22Rv1 (cell line): ENCODE measurements at regions not wholly inside any gene's neighbourhood (a gene's known extent, or its start where the extent isn't known, plus 50 kb on each side); places are given as distances from the start of the nearest gene placed in this dataset.

ENCODE experiments used
- H3K27ac ChIP-seq: fragments of 450-650 bp; 2 replicates; pipeline ENCODE4 v1.5.1; 2017
- ZFX ChIP-seq: fragments of 450-650 bp; IDR thresholded peaks from 2 replicates; pipeline ENCODE4 v1.6.1; 2017; ENCODE audit warnings: antibody characterized with exemption, borderline replicate concordance
- TF ChIP-seq, protein P1 (sequence below): fragments of 450-650 bp; IDR thresholded peaks from 2 replicates; pipeline ENCODE4 v1.5.1; 2017; ENCODE audit warnings: mild to moderate bottlenecking

DNA sequence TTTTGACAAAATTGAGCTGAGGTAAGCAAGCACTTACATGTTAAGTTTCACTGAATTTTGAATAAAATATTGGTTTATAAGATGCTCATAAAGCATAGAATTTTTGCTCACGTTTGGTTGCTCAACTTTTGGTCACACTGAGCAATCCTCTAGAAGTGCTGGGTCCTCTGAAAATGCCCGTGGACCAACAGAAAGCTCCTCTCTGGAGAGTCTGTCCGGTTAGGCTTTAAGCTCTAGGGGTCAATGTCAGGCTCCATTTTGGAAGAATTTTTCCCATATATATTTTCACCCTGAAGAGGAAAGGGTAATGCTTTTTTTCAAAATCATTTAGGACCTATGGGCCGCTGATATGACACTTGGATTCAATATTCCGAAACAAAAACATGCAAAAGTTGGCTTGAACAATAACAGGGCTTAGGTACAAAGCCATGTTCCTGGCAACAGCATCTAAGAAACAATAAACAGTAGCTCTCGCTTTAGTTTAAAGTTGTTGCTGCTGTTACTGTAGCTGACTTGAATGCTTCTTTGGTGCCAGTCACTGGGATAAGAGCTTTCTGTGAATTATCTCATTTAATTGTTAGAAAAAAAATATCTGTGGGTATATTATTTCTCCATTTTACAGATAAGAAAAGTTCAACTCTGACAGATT is 131.7 kb upstream of the ESRRG start:
- H3K27ac ChIP-seq = no peak overlapping the region
- TF ChIP-seq, protein P1, sequence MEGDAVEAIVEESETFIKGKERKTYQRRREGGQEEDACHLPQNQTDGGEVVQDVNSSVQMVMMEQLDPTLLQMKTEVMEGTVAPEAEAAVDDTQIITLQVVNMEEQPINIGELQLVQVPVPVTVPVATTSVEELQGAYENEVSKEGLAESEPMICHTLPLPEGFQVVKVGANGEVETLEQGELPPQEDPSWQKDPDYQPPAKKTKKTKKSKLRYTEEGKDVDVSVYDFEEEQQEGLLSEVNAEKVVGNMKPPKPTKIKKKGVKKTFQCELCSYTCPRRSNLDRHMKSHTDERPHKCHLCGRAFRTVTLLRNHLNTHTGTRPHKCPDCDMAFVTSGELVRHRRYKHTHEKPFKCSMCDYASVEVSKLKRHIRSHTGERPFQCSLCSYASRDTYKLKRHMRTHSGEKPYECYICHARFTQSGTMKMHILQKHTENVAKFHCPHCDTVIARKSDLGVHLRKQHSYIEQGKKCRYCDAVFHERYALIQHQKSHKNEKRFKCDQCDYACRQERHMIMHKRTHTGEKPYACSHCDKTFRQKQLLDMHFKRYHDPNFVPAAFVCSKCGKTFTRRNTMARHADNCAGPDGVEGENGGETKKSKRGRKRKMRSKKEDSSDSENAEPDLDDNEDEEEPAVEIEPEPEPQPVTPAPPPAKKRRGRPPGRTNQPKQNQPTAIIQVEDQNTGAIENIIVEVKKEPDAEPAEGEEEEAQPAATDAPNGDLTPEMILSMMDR = no peak
- TF ChIP-seq ZFX = no peak

DNA sequence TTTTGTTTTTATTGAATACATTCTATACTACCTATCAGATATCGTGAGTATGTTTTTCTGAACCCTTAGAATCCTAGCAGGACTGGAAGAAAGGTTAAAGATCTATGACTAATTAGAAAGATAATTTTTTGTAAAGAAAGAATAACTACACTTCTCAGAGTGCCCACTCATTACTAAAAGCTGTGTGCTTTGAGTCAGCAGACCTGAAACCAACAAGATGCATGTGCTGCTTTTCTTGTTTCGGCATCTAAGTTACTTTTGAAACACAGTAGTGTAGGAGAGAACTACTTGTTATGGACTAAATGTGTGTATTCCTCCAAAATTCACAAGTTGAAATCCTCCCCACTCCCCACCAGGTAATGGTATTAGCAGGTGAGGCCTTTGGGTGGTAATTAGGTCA is 127.8 kb upstream of the ESRRG start:
- H3K27ac ChIP-seq = no peak overlapping the region
- TF ChIP-seq ZFX = no peak
- TF ChIP-seq, protein P1 = no peak

DNA sequence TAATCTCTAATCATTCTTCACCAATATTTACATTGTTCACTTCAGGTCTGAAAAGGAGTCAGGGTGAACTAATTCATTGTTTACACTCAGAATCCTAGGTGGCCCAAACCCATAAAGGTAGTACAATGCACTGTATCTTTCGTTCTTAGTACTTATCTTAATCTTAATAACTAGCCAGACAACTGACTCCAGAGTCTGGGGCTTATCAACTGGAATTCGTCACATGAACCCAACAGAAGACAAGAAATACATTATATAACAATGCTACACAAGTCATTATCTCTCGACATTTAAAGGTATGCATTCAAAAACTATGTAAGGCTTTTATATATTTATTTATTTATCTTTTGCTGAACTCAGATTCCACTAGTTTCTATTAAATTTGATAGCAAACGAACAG is 125.9 kb upstream of the ESRRG start:
- TF ChIP-seq, protein P1 = no peak
- no peak for TF ChIP-seq ZFX
- no peak overlapping the region for H3K27ac ChIP-seq

DNA sequence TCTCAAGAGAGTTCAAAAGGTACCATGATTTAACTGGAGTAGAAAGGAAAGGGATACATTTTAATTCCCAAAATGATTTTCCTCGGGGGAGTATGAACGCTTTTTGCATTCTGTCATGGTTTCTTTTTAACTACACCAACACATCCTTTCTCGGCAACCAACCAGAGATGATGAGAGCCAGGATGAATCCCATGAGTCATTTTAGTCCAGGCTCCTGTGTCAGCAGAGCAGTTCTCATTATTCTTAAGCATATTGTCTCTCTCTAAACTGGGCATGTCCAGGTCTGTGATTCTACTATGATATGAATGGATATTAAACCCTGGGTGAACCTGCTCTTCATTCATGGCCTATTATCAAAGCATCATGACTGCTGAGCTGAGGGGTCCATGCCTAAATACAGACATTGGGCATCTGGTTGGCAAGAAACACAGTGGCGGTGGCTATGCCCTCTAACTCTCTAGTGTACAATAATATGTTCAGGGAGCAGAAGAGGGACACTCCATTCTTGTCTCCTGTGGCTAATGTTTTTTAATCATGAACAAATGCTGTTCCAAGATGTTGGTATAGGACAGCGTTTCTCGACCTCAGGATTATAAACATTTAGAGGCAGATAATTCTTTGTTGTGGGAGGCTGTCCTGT is 124.3 kb upstream of the ESRRG start:
- TF ChIP-seq, protein P1 = no peak
- TF ChIP-seq ZFX = no peak
- no peak overlapping the region for H3K27ac ChIP-seq

DNA sequence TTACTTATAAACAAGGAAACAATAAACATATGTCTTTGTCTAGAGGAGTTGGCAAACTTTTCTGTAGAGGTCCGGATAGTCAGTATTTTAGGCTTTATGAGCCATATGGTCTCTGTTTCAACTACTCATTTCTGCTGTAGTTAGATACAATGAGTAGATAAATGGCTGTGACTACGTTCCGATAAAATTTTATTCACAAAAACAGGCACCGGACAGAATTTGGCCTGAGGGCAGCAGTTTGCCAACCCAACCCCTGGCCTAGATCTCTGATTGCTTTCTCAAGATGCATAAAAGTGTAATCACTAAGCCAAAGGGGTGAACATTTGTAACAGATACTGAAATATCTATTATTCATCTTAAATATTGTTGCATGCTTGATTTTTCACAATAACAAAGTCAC is 123.1 kb upstream of the ESRRG start:
- no peak overlapping the region for H3K27ac ChIP-seq
- TF ChIP-seq ZFX = no peak
- TF ChIP-seq, protein P1 = no peak

DNA sequence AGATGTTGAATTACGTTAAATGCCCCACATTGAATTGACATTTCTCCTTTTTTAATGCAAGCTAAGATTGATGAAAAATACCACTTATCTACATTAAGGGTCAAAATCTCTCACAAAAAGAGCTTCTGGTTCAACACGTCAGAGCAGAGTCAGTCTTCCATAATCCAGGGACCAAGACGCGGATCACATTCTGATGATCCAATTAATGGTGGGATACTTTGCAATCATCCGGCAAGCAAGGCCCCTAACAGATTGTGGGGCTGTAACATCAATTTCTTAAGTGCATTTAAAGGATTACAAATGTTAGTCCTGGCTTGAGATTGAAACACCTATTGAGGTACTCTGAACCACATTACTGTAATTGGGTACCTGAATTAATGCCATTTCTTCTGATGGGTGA is 120.2 kb upstream of the ESRRG start:
- TF ChIP-seq, protein P1 = no peak
- no peak for TF ChIP-seq ZFX
- H3K27ac ChIP-seq = no peak overlapping the region

DNA sequence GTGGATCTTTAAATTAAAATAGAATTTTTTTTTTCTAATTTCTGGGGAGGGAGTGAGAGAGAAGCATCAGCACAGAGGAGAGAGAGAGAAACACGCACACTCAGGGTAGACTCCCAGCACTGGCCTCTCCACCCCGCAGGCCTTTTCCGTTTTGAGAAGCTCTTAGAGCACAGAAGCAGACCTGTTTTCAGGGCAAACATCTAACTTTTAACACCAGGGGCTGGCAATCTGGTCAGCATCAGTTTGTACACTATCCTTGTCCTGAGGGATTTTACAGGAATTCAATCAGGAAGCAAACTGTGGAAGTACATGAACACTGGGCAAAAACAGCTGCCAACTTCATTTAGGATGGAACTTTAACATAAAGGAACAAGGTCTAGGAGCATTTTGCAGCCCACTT is 117.9 kb upstream of the ESRRG start:
- no peak for TF ChIP-seq ZFX
- TF ChIP-seq, protein P1 = no peak

More for the DNA sequence above, 117.9 kb upstream of the ESRRG start:
- H3K27ac ChIP-seq = no peak overlapping the region
